SK-N-SH treated with all-trans-retinoic acid at 6 μM for 48 hours (cell line): ENCODE measurements at regions not wholly inside any gene's neighbourhood (a gene's known extent, or its start where the extent isn't known, plus 50 kb on each side); places are given as distances from the start of the nearest gene placed in this dataset.

Experiments used
- ATAC-seq: fragments of 200-7000 bp; cut with Tn5 transposase; 3 replicates; pipeline ENCODE4 v1.9.1; 2020; ENCODE audit warnings: mild to moderate bottlenecking, moderate library complexity
- BACH2 ChIP-seq: fragments of 250-450 bp; sonication (Bioruptor Pico); IDR thresholded peaks from 2 replicates; pipeline ENCODE4 v1.9.0; 2021; ENCODE audit warnings: mild to moderate bottlenecking, borderline replicate concordance
- CREB5 ChIP-seq: fragments of 250-450 bp; sonication (Bioruptor Pico); IDR thresholded peaks from 2 replicates; pipeline ENCODE4 v1.5.1; 2020; ENCODE audit warnings: low read depth, mild to moderate bottlenecking, moderate library complexity
- CSDC2 ChIP-seq: fragments of 250-450 bp; sonication (Bioruptor Pico); IDR thresholded peaks from 2 replicates; pipeline ENCODE4 v1.5.0; 2020; ENCODE audit warnings: mild to moderate bottlenecking, moderate library complexity
- CSRNP3 ChIP-seq: fragments of 250-450 bp; sonication (Bioruptor Pico); IDR thresholded peaks from 2 replicates; pipeline ENCODE4 v1.5.1; 2021; ENCODE audit warnings: mild to moderate bottlenecking, moderate library complexity
- ESRRG ChIP-seq: fragments of 250-450 bp; sonication (Bioruptor Pico); IDR thresholded peaks from 2 replicates; pipeline ENCODE4 v1.6.1; 2021; ENCODE audit warnings: mild to moderate bottlenecking
- GLIS3 ChIP-seq: fragments of 250-450 bp; sonication (Bioruptor Pico); IDR thresholded peaks from 2 replicates; pipeline ENCODE4 v1.5.0; 2020; ENCODE audit warnings: mild to moderate bottlenecking, moderate library complexity
- ISL1 ChIP-seq: fragments of 250-450 bp; sonication (Bioruptor Pico); IDR thresholded peaks from 2 replicates; pipeline ENCODE4 v2.1.2; 2022; ENCODE audit warnings: mild to moderate bottlenecking, moderate library complexity
- OSR1 ChIP-seq: fragments of 250-450 bp; sonication (Bioruptor Pico); IDR thresholded peaks from 2 replicates; pipeline ENCODE4 v1.8.0; 2022; ENCODE audit warnings: moderate library complexity, mild to moderate bottlenecking, inconsistent platforms
- PATZ1 ChIP-seq: fragments of 250-450 bp; sonication (Bioruptor Pico); IDR thresholded peaks from 2 replicates; pipeline ENCODE4 v1.8.0; 2020; ENCODE audit warnings: mild to moderate bottlenecking, moderate library complexity, borderline replicate concordance
- POU6F1 ChIP-seq: fragments of 250-450 bp; sonication (Bioruptor Pico); IDR thresholded peaks from 2 replicates; pipeline ENCODE4 v1.8.0; 2021; ENCODE audit warnings: low read depth, mild to moderate bottlenecking, moderate library complexity, borderline replicate concordance
- PPARA ChIP-seq: fragments of 250-450 bp; sonication (Bioruptor Pico); IDR thresholded peaks from 2 replicates; pipeline ENCODE4 v1.5.0; 2020; ENCODE audit warnings: mild to moderate bottlenecking, borderline replicate concordance
- RARB ChIP-seq: fragments of 250-450 bp; sonication (Bioruptor Pico); IDR thresholded peaks from 2 replicates; pipeline ENCODE4 v1.8.0; 2021; ENCODE audit warnings: mild to moderate bottlenecking, moderate library complexity
- SNAI2 ChIP-seq: fragments of 250-450 bp; sonication (Bioruptor Pico); IDR thresholded peaks from 2 replicates; pipeline ENCODE4 v1.5.0; 2020; ENCODE audit warnings: mild to moderate bottlenecking, moderate library complexity
- TCF4 ChIP-seq: fragments of 250-450 bp; sonication (Bioruptor Pico); IDR thresholded peaks from 2 replicates; pipeline ENCODE4 v1.8.0; 2021; ENCODE audit warnings: mild to moderate bottlenecking, moderate library complexity, borderline replicate concordance
- TOX ChIP-seq: fragments of 250-450 bp; sonication (Bioruptor Pico); IDR thresholded peaks from 2 replicates; pipeline ENCODE4 v1.8.0; 2021; ENCODE audit warnings: mild to moderate bottlenecking, moderate library complexity, borderline replicate concordance
- TSHZ2 ChIP-seq: fragments of 250-450 bp; sonication (Bioruptor Pico); IDR thresholded peaks from 2 replicates; pipeline ENCODE4 v1.5.0; 2020; ENCODE audit warnings: mild to moderate bottlenecking, moderate library complexity
- ZC3H10 ChIP-seq: fragments of 250-450 bp; sonication (Bioruptor Pico); IDR thresholded peaks from 2 replicates; pipeline ENCODE4 v1.5.1; 2021; ENCODE audit warnings: mild to moderate bottlenecking, moderate library complexity
- ZFP3 ChIP-seq: fragments of 250-450 bp; sonication (Bioruptor Pico); IDR thresholded peaks from 2 replicates; pipeline ENCODE4 v1.5.0; 2020; ENCODE audit warnings: mild to moderate bottlenecking, moderate library complexity
- ZFP30 ChIP-seq: fragments of 450-650 bp; formaldehyde crosslinking; IDR thresholded peaks from 2 replicates; pipeline ENCODE4 v1.5.0; 2022; ENCODE audit warnings: mild to moderate bottlenecking, moderate library complexity
- ZNF70 ChIP-seq: fragments of 450-650 bp; formaldehyde crosslinking; IDR thresholded peaks from 2 replicates; pipeline ENCODE4 v1.5.0; 2020; ENCODE audit warnings: mild to moderate bottlenecking, moderate library complexity
- ZNF8 ChIP-seq: fragments of 450-650 bp; formaldehyde crosslinking; IDR thresholded peaks from 2 replicates; pipeline ENCODE4 v1.5.0; 2020; ENCODE audit warnings: mild to moderate bottlenecking, moderate library complexity

- no peak for TF ChIP-seq TSHZ2
- no peak for TF ChIP-seq BACH2 (CRISPR knock-in tag)
- no peak for TF ChIP-seq PATZ1 (CRISPR knock-in tag)
- no peak for TF ChIP-seq PPARA
- no peak for TF ChIP-seq GLIS3 (CRISPR knock-in tag)
- TF ChIP-seq ESRRG (CRISPR knock-in tag) = no peak
- no peak for TF ChIP-seq RARB
- TF ChIP-seq CSDC2 (CRISPR knock-in tag) = no peak
- no peak for TF ChIP-seq ZFP3 (CRISPR knock-in tag)
- TF ChIP-seq POU6F1 (CRISPR knock-in tag) = no peak
- TF ChIP-seq, all 23 proteins: peak for 0
- no peak for ATAC-seq
Observed at GRCh38 chrX:39133971-39134370, 332.7 kb downstream of the MID1IP1 start.

GRCh38 chrX:39137363-39137954 is 336.2 kb downstream of the MID1IP1 start:
- TF ChIP-seq ZNF70 (CRISPR knock-in tag) = no peak
- TF ChIP-seq ZNF8 (CRISPR knock-in tag) = no peak
- no peak for TF ChIP-seq CSDC2 (CRISPR knock-in tag)
- TF ChIP-seq ZFP30 = no peak
- ATAC-seq = no peak

GRCh38 chrX:39140581-39140980 is 339.3 kb downstream of the MID1IP1 start:
- no peak for ATAC-seq
- no peak for TF ChIP-seq ZFP30

- TF ChIP-seq SNAI2 (CRISPR knock-in tag) (no peak), PATZ1 (CRISPR knock-in tag) (no peak), BACH2 (CRISPR knock-in tag) (no peak), PPARA (no peak), TOX (no peak), OSR1 (CRISPR knock-in tag) (no peak), ISL1 (CRISPR knock-in tag) (no peak), ZFP30 (no peak), RARB (no peak), CSRNP3 (CRISPR knock-in tag) (no peak), ZNF8 (CRISPR knock-in tag) (no peak), TCF4 (CRISPR knock-in tag) (no peak), GLIS3 (CRISPR knock-in tag) (no peak), CREB5 (no peak), ESRRG (CRISPR knock-in tag) (no peak), POU6F1 (CRISPR knock-in tag) (no peak), ZFP3 (CRISPR knock-in tag) (no peak), ZC3H10 (CRISPR knock-in tag) (no peak)
- ATAC-seq = no peak
Observed at GRCh38 chrX:39144323-39144722, 343.1 kb downstream of the MID1IP1 start.
